NCI-H2081 treated with DMSO at 0.1 percent for 48 hours (cell line): ENCODE measurements at regions not wholly inside any gene's neighbourhood (a gene's known extent, or its start where the extent isn't known, plus 50 kb on each side); places are given as distances from the start of the nearest gene placed in this dataset.
A peak's percentile ranks its signal among the peaks of the same experiment; 100 is the strongest.
"Not testable (repeated sequence)": the region's sequence is repeated elsewhere in the genome, so short reads cannot be mapped to it uniquely, and the experiment has no call there.

Experiments used
- DNase-seq: peaks from one replicate; lab custom pipeline; 2025; lab: John Stamatoyannopoulos, UW

DNA sequence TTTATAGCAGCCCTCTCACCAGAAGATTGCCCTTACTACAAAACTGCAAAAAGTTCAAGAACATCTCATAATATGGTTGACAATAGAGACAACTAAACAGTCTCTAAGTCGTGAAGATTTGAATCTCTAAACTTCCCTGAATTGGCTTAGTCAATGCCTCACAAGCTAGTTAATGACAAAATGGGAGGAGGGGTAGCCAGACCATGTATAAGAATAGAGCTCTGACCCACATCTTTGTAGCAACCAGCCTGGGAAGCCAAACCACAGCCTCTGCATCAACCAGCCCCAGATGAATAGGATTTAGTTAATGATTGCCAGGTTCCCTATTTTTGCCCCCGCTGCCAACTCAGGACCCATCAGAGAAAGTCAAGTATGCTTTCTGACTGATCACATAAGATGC lies 1265.9 kb upstream of the PCDH10 start:
- DNase-seq: not testable (repeated sequence)

DNA sequence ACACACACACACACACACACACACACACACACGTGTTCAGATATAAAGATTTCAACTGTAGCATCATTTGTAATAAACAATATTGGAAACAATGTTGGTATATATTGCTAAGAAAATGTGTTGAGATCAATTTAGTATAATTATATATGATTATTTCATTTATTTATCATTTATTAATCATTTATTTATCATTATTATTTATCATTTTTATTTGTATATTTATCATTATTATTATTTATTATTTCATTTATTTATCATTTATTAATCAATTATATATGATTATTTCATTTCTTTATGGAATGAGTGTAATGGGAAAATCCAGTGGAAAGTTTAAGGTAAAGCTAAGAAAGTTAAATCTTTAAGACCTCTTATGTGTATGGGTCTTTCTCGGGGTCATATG lies 1223.4 kb upstream of the PCDH10 start:
- not testable (repeated sequence) for DNase-seq

DNA sequence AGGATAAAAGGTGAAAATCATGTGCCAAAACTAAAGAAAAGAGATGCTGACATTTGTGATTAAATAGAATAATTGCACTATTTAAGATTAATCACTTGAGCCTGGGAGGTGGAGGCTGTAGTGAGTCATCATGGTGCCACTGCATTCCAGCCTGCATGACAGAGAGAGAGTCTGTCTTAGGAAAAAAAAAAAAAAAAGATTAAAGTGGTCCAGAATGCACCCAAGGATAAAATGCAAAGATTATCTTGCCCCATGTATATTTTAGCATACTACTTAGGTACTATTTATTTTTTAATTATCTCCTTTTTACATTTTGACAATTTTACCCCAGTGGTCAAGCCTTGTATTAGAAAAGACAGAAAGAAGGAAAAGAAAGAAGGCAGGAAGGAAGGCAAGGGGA lies 1181.4 kb upstream of the PCDH10 start:
- DNase-seq: not testable (repeated sequence)

DNA sequence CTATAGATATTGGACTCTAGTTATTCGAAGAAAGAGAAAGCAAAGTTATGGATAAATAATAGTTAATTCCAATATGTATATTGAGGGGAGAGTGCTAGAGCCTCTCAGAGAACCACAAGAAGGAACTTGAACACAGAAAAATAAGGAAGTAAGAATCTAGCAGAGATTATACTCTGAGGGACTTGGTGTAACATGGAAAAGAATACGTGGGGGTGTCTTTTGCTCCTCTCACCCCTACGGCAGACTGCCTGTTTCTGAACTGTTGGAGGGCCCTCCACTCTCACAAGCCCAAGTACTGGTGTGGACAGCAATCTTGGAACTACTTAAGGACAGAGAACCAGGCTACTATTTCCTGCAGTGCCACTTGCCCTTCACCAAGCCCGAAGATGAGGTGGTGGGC lies 1174.4 kb upstream of the PCDH10 start:
- DNase-seq: no peak

DNA sequence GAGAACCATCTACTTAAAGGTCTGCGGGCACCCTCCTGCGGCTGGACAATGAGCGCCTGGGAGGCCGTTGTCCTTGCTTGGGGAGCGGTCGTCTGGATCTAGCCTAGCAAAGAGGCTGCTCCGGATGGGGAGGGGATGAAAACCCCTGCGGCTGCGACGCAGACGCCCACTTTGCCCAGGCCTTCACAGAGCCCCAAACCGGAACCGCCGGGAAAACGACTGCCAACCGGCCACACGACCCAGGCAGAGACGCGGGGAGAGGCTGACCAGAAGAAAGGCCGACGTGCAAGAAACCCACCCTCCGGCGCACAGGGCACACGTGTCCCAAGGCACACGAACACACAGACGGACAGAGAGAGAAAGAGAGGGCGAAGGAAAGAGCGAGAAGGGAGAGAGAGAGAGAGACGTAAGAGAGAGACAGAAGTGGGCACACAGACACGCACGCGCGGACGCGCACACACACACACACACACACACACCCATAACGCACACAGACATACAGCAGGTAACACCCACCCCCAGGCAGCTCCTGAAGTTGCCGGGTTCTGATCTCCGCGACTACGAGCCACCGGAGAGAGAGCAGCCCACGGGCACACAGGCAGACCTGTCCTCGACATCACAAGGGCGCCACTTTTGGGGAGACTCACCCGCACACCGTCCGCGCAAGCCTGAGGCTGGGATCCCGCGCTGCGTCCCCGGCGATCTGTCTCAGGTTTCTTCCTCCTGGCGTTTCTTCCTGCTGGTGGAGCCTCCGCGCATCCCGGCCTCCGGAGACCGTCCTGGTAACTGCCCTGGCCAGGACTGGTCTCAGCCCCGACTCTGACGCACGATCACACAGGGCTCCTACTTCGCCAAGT lies 1173.6 kb upstream of the PCDH10 start:
- DNase-seq: not testable (repeated sequence)

DNA sequence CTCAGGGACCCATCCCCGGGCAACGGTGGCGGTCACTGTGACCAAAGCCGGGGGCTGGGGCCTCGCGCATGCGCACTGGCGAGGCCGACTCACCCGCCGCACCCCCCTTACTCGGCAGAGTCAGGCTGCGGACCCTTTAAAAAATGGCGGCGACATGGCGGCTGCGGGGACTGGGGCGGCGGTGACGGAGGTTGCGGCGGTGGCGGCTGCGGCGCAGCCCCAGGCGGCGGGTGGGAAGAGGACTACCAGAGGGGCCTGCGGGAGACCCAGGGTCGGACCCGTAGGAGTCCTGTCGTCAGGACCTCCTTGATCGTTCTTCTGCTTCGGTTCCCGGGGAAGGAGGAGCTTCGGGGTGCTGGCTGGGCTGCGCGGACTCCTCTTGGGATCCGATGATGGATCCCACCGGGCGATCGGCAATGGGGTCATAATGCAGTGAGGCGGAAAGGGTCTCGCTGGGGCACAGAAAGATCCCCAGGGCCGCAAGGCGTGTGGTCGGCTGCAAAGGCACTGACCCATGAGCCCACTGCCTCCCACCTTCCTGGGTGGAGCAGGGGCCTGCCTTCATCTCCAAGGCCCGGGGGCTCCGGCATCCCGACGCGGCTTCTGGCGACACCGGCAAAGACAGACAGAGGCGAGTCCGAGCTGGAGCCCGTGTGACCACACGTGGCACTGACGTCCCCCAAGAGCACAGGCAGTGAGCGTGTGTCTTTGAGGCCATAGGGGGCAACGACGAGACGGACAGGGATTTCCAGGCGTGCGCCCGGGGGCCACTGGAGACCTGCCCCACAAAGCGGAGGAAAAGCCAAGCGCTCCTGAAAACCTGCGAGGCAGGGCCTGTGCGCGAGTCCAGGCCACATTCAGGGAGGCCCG lies 1172.7 kb upstream of the PCDH10 start:
- not testable (repeated sequence) for DNase-seq

DNA sequence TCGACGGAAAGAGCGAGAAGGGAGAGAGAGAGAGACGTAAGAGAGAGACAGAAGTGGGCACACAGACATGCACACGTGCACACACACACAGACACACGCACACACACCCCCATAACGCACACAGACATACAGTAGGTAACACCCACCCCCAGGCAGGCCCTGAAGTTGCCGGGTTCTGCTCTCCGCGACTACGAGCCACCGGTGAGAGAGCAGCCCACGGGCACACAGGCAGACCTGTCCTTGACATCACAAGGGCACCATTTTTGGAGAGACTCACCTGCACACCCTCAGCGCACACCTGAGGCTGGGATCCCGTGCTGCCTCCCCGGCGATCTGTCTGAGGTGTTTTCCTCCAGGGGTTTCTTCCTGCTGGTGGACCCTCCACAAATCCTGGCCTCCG lies 1171.0 kb upstream of the PCDH10 start:
- DNase-seq: no peak

DNA sequence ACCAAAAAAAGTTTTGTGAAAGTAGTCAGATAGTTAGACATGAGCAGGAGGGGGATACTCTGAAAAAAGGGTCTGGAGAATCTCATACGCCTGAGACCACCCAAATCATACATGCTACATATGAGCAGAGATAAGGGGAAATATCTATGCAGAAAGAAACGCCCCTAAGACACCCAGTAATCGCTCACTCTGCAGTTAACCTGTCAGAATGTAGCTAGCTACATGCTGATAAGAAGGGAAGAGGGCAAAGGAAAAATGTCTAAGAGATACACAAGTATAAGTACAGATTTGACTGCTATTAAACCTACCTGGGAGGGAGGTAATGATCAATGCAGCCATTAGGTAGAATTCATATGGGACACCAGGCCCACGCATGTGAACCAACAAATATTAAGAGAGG lies 1159.5 kb upstream of the PCDH10 start:
- DNase-seq: no peak

DNA sequence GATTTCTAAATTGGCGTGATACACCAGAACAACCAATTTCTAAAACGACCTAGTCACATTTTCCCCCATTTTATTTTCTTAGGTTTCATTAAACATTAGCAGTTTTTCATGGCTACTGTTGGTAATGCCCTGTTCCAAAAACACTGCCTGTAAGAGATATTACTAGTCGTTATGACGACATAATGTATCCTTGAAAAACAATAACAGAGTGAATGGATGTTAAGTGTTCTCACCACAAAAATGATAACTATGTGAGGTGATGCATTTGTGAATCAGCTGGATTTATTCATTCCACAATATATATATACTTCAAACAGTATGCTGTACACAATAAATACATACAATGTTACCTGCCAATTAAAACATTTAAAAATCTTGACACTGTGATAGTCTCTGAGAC lies 1147.6 kb upstream of the PCDH10 start:
- no peak for DNase-seq

DNA sequence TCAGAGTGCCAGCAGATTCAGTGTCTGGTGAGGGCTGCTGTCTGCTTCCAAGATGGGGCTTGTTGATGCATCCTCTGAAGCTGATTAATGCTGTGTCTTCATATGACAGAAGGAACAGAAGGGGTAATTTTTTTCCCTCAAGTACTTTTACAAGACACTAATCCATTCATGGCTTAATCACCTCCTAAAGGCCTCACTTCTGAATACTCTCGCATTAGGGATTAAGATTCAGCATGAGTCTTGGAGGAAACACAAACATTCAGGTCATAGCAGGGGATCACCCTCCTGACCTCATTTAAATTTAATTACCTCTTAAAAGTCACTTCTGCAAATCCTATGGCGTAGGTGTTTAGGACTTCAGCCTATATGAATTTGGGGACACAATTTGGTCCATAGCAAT lies 1145.5 kb upstream of the PCDH10 start:
- no peak for DNase-seq

DNA sequence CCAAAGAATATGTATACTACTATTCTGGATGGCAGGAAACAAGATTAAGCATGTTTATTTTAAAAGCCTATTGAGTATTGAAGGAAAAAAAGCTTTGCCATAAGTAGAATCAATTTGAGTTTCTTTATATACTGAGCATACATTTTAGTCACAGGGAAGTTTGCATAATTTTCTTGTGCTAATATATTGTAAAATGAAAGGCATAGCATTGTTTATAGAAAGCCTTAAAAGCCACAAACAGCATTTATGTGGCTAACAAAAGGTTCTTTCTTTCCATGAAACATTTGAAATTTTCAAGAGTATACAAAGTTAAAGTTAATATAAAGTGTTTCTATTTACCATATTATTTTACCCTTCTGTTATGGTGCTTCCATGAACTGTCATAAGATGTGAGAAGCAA lies 1133.8 kb upstream of the PCDH10 start:
- no peak for DNase-seq

DNA sequence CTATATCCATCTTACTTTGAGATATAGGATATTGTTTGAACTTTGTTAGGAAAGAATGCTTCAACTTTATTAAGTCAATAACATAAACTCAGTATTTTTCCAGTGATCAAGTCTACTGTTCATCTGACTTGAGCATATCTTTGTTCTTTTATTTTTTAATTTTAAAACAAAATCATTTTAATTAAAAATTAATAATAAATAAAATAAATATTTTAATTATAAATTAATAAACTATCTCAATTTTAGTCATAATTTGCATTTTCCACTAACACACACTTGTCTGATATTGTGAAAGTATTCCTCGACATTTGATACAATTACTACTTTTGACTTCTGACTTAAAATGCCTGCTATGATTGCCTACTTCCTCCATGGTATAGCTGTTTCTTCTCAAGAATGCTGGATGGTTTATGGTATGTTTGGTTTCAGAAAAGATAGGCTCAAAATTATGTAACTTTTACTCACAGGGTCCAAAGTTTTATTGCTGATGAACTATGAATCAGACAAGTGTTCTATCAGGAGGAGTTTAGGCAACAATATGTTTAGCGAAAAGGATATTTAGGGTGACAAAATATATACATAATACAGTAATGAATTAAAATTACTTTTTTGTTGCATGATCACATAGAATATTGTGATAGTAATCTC lies 1132.3 kb upstream of the PCDH10 start:
- DNase-seq: no peak

DNA sequence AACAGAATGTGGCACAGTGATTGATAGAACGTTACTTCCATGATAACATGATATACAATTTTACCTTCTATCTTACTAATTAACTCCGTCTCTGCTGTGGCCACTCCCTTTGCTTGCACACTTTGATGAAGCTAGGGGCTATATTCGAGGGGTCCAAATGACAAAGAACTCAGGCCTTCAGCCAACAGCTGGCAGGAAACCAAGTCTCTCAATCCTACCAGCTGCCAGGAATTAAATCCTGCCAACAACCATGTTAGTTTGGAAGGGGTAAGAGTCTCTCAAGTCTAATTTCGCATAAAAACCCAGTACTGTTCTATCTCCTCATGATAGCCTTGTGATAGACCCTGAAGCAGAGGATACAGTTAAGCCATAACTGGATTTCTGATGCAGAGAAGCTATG lies 1122.9 kb upstream of the PCDH10 start:
- peak; percentile 60 for DNase-seq

DNA sequence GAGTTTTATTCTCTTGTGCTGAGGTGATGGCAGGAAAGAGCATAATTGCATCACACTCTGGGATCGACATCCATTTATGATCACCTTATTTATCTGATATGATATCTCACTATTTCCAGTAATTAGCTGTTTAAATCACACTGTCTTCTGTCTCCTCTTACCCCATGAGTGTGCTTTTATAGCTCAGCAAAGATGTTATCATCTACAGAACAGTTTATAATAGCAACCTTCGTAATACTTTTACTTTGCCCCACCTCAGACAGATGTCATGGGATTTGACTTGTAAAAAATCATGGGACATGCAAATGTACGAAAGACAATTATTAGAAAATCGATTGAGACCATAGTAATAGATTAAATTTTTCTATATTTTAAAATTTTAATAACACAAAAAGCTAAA lies 1122.3 kb upstream of the PCDH10 start:
- no peak for DNase-seq

DNA sequence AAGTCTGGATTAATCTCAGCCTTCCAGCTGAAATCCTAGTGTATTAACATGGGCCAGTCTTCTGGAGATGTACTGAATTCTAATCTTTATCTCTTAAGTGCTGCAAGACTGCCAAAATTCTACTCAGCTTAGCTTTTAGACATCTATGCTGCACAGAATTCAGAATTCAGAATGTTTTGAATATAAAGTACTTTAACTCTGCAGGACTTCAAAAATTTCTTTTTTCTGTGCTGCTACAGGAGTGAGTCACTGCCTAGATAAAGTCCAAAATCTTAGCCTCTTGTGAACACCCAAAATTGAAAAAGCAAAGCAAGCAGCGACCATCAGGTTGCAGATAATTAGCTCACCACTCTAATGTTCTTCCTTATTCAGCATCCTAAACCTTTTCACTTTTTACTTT lies 1092.6 kb upstream of the PCDH10 start:
- DNase-seq: no peak

DNA sequence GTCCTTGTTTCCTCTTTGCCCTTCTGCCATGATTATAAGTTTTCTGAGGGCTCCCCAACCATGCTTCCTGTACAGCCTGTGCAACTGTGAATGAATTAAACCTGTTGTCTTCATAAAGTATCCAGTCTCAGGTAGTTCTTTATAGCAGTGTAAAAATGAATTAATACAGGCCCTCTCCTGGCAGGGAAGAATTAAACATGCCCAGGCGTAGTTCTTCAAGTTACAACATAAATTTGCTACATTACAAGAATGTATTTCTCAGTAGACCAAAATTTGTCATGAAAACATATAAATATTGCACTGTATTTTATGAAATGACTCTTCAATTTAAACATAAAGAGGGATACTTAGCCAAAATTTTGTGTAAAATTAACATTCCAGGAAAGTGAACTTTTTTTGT lies 1089.9 kb upstream of the PCDH10 start:
- DNase-seq: no peak

DNA sequence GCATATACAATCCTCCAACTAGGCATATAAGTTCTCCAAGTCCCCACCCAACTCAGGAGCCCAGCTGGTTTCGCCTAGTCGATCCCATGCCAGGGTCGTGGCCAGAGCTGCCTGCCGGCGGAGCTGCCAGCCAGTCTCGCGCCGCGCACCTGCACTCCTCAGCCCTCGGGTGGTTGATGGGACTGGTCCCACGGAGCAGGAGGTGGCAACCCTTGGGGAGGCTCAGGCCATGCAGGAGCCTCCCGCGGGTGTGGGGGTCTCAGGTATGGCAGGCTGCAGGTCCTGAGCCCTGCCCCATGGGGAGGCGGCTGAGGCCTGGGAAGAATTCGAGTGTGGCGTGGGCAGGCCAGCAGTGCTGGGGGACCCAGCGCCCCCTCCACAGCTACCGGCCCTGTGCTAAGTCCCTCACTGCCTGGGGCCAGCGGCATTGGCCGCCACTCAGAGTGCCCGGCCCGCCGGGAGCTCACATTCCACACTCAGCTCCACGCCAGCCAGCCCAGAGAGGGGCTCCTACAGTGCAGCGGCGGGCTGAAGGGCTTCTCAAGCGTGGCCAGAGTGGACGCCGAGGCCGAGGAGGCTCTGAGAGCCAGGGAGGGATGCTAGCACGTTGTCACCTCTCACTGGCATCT lies 1086.4 kb upstream of the PCDH10 start:
- DNase-seq: no peak

DNA sequence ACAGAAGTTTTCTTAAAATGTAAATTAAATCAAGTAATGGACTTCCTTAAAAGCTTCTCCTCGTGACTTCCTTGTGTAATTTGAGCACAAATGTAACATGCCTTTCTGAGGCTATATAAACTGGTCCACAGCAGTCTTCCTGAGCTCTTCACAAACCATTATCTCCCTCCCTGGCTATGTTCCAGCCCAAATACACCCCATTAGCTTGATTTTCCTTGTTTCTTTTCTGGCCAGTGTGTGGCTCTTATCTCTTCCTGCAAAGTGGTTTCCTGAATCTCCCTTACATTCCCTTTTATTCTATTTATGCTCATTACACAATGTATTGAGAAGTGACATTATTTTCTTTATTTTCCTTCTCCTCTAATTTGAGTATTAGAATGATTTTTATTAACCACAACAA lies 1085.3 kb upstream of the PCDH10 start:
- no peak for DNase-seq

DNA sequence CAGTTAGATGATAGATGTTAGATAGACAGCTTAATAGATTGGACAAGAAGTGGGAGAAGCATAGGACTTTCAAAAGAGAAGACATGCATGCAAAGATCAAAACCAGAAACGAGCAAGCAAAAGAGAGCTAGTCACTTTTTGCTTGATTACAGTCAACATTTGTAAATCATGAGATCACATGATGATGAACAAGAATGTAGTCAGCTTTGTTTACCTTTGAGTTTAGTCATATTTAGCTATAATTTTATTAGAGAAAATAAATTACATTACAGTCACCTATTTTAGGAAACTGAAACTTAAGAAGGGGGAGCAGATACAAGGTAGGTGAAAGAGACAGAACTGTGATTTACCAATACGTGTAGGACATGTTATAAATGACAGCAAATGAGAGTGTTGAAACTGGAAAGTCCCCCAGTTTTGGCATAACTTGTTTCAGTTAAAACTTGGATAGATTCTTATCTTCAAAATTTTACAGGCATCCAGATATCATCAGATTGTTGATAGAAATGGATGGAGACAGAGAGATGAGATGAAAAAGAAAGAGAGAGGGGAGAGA lies 1083.1 kb upstream of the PCDH10 start:
- no peak for DNase-seq

DNA sequence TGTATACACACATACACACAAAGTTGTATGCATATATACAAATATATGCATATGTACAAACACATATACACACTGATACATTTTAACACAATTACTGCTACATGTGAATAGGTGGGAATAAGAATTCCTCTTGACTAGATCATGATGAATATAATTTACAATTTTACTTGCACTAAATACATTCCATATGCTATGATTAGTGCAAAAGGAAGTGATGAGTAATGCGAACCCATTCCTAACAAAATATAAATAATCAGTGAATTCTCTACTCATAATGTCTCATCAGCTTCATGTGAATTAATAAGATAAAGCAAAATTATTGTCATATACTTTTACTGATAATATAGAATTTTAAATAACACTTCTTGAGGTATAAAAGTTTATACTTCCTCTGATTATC lies 1077.3 kb upstream of the PCDH10 start:
- DNase-seq: no peak

DNA sequence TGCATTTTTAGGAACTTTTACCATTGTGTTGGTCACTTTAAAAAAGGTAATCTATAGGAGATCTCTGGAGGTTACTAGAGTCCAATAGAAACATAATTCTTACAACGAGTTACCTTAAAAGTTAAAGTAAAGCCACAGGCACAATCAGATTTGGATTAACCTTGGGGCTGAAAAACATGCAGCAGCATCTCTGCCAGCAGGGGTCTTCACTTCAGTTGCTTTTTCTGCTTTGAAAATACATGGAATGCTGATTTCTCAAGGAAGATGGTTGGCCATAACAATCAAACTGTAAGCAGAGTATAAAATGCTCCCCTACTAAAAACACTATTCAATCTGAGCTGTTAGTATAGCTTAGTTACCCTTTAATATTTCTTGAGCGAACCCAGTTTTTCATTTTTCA lies 1072.3 kb upstream of the PCDH10 start:
- DNase-seq: no peak

DNA sequence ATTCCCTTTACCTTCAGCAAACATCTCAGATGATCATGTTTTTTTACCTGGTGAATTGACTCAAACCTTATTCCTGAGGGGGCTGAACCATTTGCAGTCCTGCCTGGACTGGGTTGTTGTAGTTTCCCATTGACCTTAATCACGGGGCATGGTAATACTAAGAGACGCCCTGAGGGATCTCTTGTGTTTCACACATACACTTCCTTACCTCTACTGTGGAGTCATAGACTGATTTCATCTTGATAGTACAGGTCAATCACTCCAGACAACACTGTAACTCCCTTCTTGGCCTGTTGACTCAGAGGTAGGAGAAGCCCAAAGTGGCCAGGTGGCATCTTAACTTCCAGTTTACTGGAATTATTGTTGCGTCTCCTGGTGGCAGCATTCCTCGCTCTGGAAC lies 1064.0 kb upstream of the PCDH10 start:
- no peak for DNase-seq
